SKM-1 treated with dmso at 0.1 percent for 144 hours (cell line): ENCODE measurements at regions not wholly inside any gene's neighbourhood (a gene's known extent, or its start where the extent isn't known, plus 50 kb on each side); places are given as distances from the start of the nearest gene placed in this dataset.

Source experiments
- DNase-seq: peaks from one replicate; lab custom pipeline; 2025; ENCODE audit not compliant: unreplicated experiment; lab: John Stamatoyannopoulos, UW

DNA sequence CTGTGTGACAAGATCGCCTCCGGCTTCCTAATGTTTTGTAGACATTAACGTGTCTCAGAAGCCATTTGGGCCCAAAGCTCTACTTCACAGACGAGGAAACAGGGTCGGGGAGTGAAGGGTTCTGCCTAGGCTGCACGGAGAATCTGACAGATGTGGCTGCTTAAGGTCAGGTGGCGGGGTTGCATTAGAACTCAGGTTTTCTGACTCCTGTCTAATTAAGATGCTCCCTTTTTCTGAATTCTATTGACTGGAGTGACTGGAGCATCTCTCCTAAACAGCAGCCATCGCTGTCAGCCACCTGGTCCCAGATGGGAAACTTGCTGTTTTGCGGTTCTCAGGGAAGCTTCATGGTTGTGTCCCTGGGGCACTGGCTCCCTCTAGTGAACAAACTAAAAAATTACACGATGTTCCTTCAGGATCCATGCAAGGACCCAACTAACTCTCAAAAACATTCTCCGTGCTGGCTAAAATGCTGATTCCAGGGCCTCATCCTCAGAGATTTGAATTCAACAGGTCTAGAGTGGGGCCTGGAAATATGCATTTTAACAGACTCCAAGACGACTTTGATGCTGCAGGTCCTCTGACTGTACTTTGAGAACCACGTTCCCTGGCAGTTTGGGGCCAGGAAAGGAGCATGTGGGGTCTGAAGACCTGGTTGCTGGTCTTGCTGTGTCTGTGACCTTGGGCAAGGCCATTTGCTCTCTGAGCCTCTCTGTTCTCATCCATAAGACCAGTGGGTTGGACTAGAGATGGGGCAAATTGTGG lies 117.4 kb downstream of the IRF8 start:
- DNase-seq: peak; percentile 63

DNA sequence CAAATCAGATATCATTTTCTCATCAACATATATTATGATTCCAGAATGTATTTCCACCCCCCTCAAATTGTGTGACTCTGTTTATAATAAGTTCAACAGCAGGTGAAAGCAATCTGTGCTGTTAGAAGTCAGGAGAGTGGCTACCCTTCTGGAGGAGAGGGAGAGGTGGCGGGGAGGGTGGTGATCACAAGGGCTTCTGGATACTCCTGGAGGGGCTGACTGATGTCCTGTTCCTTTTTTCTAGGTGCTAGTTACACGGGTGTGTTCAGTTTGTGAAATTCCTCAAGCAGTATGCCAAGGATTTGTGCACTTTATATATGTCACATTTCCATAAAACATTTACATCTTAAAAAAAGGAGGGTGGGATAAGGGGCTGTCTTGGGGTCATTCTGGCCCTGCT lies 119.1 kb downstream of the IRF8 start:
- DNase-seq: no peak

DNA sequence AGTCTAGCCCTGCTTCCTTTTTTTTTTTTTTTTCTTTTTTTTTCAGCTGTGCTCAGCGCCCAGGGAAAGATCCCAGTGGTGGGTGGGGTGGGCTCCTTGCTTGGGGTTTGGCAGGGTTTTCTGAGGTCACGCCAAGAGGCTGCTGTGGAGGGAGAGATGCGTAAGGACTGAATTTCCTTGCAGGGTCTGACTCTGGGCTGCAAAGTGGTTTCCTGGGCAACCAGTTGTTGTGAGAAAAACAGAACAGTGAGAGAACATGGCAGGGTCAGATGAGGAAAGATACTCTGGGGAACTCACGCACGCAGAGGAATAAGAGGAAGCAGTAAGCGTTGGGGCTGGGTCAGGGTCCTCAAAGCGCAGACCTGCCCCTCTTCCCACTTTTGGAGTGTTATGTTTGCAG lies 119.5 kb downstream of the IRF8 start:
- peak; percentile 89 for DNase-seq

DNA sequence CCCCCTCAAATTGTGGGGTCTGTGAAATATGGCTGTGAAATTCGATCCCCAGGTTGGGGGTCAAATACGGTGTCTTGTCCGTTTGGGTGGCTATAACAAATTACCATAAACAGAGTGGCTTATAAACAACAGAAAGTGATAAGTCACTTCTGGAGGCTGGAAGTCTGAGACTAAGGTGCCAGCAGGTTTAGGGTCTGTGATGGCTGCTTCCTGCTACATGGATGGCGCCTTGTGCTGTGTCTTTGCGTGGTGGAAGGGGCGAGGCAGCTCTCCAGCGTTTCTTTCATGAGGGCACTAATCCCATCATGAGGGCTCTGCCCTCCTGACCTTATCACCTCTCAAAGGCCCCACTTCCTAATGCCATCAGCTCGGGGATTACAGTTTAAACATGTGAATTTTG lies 120.0 kb downstream of the IRF8 start:
- no peak for DNase-seq

DNA sequence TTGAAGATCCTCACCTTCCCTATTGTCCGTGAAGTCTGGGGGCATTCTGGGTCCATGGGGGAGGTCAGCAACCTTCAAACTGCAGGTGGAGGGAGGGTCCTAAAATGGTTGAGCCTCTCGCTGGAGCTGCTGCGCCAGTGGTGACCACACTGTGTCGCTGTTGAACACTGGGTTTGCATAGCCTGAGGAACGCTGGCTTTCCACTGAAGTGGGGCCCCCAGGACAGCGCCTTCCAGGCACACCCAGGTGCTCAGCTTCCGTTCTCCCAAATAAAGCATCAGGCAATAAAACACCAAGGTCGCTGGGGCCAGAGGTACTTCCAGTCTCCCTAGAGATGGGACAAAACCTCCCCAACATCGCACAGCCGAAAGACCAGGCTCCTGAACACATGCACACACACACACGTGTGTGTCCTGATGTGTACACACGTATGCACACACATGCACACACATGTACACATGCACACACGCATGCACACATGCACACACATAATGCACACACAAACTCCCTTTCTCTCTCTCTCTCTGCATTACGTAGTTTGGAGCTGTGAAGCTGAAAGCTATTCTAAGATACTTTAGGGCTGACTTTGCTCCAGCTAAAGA lies 120.6 kb downstream of the IRF8 start:
- no peak for DNase-seq

DNA sequence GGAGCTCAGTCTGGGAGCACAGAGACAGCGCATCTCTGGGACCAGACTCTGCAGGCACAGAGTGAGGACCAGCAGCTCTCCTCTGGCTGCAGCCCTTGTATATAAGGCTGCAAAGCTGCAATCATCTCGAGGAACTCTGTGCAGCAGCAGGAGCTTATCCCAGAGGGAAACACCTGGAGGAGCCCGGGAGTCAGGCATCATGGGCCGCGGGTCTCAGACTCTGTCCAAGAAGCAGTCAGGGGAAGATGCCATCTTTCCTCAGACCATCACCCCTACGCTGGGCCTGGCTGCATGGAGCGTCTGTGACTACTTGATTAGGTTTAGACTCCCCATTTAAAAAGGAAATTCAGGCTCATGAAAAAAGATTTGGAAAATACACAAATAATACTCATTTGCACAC lies 122.0 kb downstream of the IRF8 start:
- DNase-seq: no peak

DNA sequence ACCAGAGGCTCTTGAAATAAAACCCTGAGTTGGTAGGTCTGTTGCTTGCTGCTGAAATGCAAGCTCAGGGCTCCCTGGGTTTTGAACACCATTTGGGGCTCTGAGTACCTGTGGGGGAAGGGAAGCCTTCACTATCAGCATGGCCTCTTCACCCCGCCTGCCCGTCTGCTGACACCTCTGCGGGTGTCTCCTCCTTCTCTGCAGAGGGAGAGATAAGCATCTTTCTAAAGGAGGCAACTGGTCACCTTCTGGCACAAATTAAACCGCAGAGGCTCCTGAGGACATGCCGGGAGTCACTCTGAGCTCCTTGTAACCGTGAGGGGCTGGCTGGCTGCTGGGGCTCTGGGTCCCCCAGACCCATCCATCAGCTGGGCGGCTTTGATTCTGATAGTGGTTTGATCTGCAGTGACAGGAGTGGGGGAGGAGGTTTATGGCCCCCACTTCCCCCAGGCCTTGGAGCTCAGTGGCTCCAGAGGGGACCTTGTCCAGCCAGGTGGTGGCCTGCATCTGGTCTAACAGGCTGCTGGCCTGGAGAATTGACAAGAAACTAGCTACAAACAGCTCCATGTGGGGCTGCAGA lies 123.5 kb downstream of the IRF8 start:
- DNase-seq: no peak

DNA sequence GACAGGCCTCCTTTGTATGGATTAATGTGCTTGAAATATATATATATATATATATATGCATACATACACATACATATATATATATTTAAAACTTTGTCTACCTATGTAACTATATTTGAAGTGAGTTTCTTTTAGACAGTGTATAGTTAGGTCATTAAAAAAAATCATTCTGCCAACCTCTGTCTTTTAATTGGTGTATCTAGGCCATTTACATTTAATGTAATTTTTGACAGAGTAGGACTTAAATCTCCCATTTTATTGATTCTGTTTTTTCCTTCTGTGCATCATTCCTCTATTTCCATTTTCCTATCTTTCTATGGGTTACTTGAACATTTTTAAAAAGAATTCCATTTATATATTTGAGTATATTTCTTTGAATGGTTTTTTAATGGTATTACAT lies 125.2 kb downstream of the IRF8 start:
- DNase-seq: no peak

DNA sequence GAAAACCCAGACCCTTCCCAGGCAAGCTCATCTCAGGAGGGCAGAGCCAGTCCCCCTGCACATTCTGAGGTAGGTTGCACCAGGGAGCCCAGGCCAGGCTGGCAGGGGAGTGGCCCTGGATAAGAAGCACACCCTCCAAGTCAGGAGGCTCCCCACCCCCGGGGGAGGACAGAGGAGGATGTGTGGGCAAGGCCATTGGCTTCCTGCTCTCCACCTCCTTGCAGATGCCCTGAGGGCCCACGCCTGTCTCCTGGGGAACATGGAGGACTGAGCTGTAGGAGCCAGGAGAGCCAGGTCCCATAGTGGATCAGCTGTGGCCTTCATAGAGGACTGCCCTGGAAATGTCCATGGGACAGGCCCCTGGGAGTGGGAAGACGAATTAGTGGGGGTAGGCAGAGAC lies 126.7 kb downstream of the IRF8 start:
- no peak for DNase-seq

DNA sequence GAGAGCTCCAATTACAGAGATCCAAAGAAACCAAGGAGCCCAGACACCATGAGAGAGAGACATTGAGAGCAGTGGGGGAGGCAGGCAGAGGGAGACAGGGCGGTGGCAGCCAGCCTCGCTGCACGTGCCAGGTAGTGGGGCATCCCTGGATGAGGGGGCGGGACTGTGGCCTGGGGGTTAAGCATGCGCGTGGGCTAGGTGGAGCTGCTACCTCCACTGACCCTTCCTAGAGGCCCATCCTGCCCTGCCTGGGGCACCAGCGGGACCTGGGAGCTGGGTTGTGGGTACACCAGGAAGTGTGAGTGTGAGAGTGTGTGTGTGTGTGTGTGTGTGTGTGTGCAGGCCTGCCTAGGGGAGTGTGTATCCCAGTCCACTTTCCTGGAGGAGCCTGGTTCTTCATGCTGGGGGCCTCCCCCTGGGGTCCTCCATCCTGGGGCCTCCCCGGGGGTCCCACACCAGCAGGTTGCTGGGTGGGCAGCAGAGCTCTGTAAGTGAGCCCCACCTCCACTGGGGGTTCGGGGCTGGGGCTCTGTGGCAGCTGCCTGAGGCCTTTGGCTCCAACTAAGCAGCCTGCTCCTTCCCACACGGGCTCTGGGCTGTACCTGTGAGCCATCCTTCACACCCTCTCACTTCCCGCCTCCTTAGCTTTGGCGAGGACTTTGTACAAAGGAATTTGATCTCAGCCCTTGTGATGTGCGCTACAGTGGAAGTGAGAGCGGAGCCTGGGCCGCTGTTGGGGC lies 127.4 kb downstream of the IRF8 start:
- no peak for DNase-seq

DNA sequence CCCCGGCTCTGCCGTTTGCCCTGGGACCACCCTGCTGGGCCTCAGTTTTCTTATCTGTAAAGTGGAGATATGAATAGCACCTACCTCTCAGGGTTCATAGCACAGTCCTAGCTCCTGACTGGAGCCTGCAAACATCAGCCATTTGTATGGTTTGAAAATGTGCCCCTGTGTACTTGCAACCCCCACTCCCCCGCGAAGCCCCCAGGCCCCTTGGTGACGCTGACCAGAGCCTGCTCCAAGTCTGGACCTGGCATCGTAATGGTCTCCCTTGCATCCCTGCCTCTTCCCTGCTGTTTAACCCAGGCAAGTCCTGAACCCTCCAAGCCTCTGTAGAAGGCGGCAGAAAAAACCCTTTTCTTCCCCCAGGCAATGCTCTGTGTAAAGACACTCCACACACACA lies 128.0 kb downstream of the IRF8 start:
- no peak for DNase-seq

DNA sequence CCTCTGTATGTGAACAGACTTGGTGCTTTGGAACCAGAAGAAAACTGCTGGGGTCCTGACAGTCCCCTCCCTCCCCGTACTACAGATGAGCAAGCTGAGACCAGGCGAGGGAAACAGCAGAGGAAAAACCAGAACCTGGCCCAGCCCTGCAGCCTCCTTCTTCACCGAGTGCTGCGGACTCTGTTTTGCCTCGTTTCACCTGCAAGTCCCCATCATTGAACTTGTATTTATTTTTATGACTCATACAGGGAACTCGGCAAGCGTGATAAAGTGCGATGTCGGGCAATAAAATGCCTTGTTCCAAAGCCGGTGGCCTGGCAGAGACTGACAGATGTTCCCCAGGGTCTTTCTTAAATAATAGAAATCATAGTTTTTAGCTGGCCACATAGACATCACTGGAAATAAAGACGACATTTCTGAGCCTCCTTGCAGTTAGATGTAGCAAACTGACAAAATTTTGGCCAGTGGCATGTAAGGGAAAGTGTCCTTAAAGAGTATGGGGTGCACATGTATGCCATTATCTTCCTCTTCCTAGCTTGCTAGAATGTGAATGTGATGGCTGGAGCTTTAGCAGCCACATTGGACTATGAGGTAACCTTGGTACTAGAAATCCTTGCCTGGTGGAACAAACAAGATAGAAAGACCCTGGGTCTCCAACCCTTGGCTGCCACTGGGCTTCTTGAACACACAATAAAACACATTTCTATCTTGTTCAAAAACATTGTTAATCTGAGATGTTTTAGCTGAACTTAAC lies 128.6 kb downstream of the IRF8 start:
- DNase-seq: no peak

DNA sequence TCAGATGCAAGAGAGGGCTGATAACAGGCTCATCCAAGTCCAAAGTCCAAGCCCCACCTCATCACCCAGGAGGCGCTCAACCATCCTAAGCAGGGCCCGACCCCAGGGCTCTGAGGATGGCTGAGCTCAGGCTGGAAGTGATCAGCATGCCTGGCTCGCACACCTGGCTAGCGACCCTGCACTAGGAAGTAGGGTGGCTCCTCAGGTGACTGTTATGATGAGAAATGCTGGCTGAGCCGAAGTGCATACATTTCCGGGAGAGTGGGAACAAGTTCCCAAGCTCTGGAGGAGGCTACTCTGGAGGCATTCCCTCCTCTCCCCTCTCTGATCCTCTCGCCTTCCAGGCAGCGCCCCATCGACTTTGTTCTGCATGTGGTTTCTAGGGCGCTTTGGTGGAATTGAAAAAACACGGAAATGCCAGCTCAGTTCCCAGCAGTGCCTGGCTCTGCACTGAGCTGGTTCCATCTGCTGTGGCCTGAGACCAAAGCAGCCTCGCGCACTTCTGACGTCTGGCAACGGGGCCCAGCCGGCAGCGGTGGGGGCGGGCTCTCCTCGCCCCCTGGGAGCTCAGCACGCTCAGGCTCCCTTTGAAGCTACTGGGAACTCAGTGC lies 130.3 kb downstream of the IRF8 start:
- DNase-seq: no peak

DNA sequence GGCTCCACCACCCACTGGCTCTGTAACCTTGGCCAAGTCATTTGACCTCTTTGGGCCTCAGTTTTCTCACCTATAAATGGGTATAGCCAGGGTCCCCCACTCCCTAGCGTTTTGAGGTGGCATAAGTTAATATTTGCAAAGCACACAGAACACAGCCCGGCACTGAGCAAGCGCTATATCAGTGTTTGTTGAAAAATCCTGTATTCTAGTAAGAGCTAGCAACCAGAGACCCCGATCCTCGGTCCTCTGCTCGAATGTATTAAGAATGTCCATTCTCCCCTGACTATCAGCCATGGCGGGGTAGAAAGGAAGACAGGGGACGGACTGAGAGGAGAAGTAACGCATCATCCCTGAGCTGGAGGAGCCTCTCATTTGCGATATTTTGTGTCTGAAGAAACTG lies 131.2 kb downstream of the IRF8 start:
- no peak for DNase-seq

DNA sequence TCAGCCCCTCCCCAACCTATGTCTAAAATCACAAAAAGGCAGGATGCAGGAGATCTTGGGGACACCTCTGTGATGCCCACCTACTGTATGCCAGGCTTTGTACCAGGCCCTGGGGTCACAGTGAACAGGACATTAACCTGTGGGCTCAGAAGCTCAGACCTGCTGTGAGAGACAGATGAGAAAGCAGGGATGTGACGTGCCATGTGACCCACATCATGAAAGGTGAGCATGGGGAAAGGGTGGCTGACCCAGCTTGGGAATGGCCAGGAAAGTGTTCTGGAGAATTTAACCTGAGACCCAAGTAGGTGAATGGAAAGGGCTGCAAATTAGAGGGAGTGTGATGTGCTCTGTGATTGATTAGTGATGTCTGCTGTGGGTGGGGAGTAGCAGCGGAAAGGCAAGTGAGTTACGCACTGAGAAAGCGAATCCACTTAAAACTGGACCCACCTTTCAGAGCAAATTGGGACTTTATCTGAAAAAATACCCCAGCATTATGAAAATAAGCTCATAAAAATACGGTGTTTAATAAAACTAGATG lies 132.2 kb downstream of the IRF8 start:
- no peak for DNase-seq

DNA sequence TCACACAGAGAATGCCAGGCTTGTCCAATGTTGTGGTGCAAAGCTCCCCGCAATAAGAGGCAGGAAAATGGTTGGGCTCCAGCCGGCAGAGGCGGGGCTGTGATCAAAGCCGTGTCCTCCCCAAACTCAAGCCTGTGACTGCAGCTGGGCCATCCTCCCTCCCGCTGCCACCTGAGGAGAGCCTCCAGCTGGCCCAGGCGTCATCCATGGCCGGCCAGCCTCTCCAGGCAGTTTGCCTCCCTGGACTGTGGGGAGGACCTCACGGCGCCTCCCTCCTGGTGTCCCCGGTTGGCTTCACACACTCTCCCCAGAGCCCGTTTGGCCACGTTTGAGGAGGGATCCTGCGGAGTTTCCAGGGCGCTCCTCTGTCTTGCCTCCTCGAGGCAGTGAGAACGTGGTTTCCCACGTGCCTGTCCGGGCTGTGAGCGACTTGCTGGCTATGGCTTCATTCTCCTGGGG lies 134.1 kb downstream of the IRF8 start:
- no peak for DNase-seq

DNA sequence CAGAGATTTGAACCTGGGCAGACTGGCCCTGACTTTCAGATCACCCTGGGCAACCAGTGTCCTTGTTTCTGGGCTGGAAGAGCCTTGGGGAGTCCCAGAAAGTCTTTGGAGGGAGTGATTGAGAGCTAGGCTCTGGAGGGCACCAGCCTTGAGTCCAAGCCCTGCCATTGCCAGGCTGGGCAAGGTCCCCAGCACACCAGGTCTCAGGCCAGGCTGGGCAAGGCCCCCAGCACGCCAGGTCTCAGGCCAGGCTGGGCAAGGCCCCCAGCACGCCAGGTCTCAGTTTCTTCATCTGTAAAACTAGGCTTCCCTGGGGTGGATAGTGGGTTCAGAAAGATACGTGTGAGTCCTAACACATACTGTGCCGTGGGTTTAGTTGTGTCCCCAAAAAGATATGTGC lies 135.0 kb downstream of the IRF8 start:
- no peak for DNase-seq

DNA sequence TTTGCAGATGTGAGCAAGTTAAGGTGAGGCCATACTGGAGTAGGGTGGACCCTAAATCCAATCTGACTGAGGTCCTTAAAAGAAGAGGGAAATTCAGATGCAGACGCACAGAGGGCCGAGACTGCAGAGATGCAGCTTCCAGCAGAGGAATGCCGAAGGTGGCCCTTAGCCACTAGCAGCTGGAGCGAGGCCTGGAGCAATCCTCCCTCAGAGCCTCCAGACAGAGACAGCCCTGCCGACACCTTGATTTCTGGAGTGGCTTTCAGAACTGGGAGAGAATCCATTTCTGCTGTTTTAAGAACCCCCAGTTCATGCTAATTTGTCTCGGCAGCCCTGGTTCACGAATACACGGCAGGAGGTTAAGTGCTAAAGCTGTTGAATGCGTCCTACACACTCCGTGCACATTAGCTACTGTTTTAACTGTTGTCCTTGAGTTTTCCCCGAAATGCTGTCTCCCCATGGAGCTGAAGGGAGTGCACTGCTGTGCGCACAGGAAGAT lies 135.5 kb downstream of the IRF8 start:
- DNase-seq: no peak

DNA sequence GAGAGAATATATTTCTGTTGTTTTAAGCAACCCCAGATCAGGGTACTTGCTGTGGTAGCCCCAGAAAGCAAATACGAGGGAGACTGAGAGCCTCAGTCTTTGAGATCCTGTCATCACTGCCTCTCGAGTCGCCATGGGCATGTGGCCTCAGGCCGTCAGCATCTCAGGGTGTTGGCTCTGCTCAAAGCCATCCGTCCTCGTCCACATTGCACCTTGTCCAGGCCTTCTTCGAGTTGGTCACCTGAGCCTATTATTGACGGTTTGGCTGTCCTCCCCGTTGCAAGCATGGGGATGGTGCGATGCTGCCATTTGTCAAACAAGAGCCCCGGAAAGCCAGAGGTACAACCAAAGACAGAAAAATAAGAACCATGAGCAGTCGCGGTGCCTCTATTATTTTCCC lies 136.9 kb downstream of the IRF8 start:
- no peak for DNase-seq
